Neutrophil (primary cell): ENCODE measurements at regions not wholly inside any gene's neighbourhood (a gene's known extent, or its start where the extent isn't known, plus 50 kb on each side); places are given as distances from the start of the nearest gene placed in this dataset.

ENCODE experiments used
- H3K27ac ChIP-seq: fragments of 200-600 bp; sonication (generic); 2 replicates; pipeline ENCODE4 v1.5.1; 2016; ENCODE audit warnings: mild to moderate bottlenecking, moderate library complexity
- H3K27me3 ChIP-seq: fragments of 200-600 bp; sonication (generic); 2 replicates; pipeline ENCODE4 v1.6.0; 2016; ENCODE audit warnings: mild to moderate bottlenecking
- H3K36me3 ChIP-seq: fragments of 200-600 bp; sonication (generic); 2 replicates; pipeline ENCODE4 v1.5.1; 2017
- H3K4me1 ChIP-seq, 2 experiments: fragments of 200-600 bp in 1 of 2; sonication (generic) in 1 of 2; 1 replicate in 1 of 2; 2 replicates in 1 of 2; pipeline versions ENCODE4 v1.5.1 to v1.6.1; 2013 to 2016; ENCODE audit warnings: low read depth in 1 of 2, low read length in 1 of 2, mild to moderate bottlenecking in 1 of 2, moderate library complexity in 1 of 2; ENCODE audit not compliant: control insufficient read depth in 1 of 2, insufficient read depth in 1 of 2
- H3K4me3 ChIP-seq, 2 experiments: fragments of 200-600 bp in 1 of 2; sonication (generic) in 1 of 2; 1 replicate in 1 of 2; 2 replicates in 1 of 2; pipeline ENCODE4 v1.5.1; 2013 to 2016; ENCODE audit warnings: low read depth in 1 of 2, low read length in 1 of 2, mild to moderate bottlenecking in 1 of 2, moderate library complexity in 1 of 2
- H3K9me3 ChIP-seq: fragments of 200-600 bp; sonication (generic); 2 replicates; pipeline ENCODE4 v1.5.1; 2016
- CTCF ChIP-seq: fragments of 200-600 bp; sonication (generic); IDR thresholded peaks from 2 replicates; pipeline ENCODE4 v1.5.1; 2016; ENCODE audit warnings: antibody characterized with exemption

GRCh38 chr21:27694667-27695066, 727.8 kb upstream of the ADAMTS5 start:
- TF ChIP-seq CTCF = no peak
- Histone ChIP-seq H3K27me3 (no peaks in the 10 kb centered on the region), H3K9me3 (no peaks in the 10 kb centered on the region), H3K4me3 (no peak overlapping the region), H3K27ac (no peak overlapping the region), H3K4me1 (no peaks in the 10 kb centered on the region), H3K36me3 (no peaks in the 10 kb centered on the region)

DNA sequence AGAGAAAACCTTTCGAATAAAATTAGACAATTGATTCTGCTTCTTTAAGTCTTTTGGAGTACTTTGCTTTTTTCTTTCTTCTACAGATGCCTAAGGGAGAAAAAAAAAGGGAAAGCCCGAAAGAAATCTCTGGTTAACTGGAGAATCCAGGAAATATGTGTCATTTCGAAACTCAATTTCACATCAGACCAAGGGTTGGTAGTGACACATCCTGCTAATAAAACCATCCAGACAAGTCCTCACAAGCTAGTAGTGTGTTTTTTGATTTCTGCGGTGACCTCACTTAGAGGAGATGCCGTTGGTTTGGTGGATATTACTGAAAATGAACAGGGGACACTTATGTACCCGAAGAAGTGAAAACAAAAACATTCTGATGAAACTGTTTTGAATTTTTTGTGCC, 726.5 kb upstream of the ADAMTS5 start:
- H3K4me1 ChIP-seq = no peaks in the 10 kb centered on the region
- no peaks in the 10 kb centered on the region for H3K27me3 ChIP-seq
- no peaks in the 10 kb centered on the region for H3K9me3 ChIP-seq
- H3K4me3 ChIP-seq = no peak overlapping the region
- H3K36me3 ChIP-seq = no peaks in the 10 kb centered on the region
- TF ChIP-seq CTCF = no peak
- H3K27ac ChIP-seq = no peak overlapping the region

DNA sequence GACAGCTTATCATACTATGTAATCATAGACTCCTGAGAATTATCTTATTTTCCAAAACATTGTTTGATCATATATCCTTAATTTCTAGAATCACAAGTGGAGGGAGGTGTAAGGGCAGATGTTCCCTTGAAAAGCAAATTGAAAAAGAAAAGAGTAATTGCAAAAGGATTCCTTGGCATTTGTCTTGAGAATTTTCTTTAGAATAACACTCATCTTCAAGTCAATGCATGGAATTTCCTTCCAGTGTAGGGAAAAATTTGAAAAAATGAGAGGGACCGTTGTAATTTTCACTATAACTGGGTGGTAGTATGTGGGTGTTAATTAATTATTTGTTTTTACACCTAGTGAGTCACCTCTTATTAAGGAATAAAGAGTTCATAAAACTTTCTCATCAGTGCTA, 724.6 kb upstream of the ADAMTS5 start:
- H3K4me1 ChIP-seq = no peaks in the 10 kb centered on the region
- no peak overlapping the region for H3K27ac ChIP-seq
- H3K9me3 ChIP-seq = no peaks in the 10 kb centered on the region
- H3K27me3 ChIP-seq = no peaks in the 10 kb centered on the region
- no peaks in the 10 kb centered on the region for H3K36me3 ChIP-seq
- no peak overlapping the region for H3K4me3 ChIP-seq
- no peak for TF ChIP-seq CTCF

DNA sequence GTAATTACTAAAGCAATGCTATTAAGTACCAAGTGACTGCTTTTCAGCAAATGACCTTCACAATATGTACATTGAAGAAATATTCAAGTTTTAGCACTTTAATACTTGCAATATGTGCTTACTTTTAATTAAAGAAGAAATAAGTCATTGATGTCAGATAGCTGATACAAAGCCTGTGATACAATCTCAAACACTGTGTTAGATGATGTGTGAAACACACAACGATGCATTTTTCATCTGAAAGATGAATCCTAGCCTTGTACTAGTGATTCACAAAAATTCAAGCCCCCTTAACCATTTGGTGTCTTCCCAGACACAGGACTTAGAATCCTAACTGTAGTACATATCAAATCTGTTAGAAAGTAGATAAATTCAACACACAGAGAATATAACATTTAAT, 724.1 kb upstream of the ADAMTS5 start:
- TF ChIP-seq CTCF = no peak
- H3K9me3 ChIP-seq = no peaks in the 10 kb centered on the region
- no peaks in the 10 kb centered on the region for H3K36me3 ChIP-seq
- no peaks in the 10 kb centered on the region for H3K4me1 ChIP-seq
- H3K4me3 ChIP-seq = no peak overlapping the region
- no peaks in the 10 kb centered on the region for H3K27me3 ChIP-seq
- H3K27ac ChIP-seq = no peak overlapping the region

- Histone ChIP-seq H3K27me3 (no peaks in the 10 kb centered on the region), H3K27ac (no peak overlapping the region), H3K36me3 (no peaks in the 10 kb centered on the region), H3K4me1 (no peaks in the 10 kb centered on the region), H3K9me3 (no peaks in the 10 kb centered on the region), H3K4me3 (no peak overlapping the region)
- TF ChIP-seq CTCF = no peak
Observed at GRCh38 chr21:27690426-27690825, 723.5 kb upstream of the ADAMTS5 start.

GRCh38 chr21:27688773-27689172, 721.9 kb upstream of the ADAMTS5 start:
- H3K9me3 ChIP-seq = no peaks in the 10 kb centered on the region
- H3K27ac ChIP-seq = no peak overlapping the region
- no peak overlapping the region for H3K4me3 ChIP-seq
- no peaks in the 10 kb centered on the region for H3K36me3 ChIP-seq
- H3K4me1 ChIP-seq = no peaks in the 10 kb centered on the region
- H3K27me3 ChIP-seq = no peaks in the 10 kb centered on the region
- TF ChIP-seq CTCF = no peak
